C4-2B (cell line): ENCODE measurements at regions not wholly inside any gene's neighbourhood (a gene's known extent, or its start where the extent isn't known, plus 50 kb on each side); places are given as distances from the start of the nearest gene placed in this dataset.

Source experiments
- H3K27ac ChIP-seq: fragments of 450-650 bp; 2 replicates; pipeline ENCODE4 v1.5.1; 2017
- CTCF ChIP-seq: fragments of 450-650 bp; conservative IDR thresholded peaks from 2 replicates; pipeline ENCODE4 v1.5.1; 2017; ENCODE audit warnings: mild to moderate bottlenecking
- ZFX ChIP-seq: fragments of 450-650 bp; IDR thresholded peaks from 2 replicates; pipeline ENCODE4 v1.6.1; 2017

GRCh38 chr7:11221984-11222383 lies 248.3 kb downstream of the PHF14 start:
- no peak overlapping the region for H3K27ac ChIP-seq

GRCh38 chr7:11224535-11224934 lies 250.9 kb downstream of the PHF14 start:
- TF ChIP-seq ZFX (no peak), CTCF (no peak)
- no peak overlapping the region for H3K27ac ChIP-seq

More at GRCh38 chr7:11221984-11222383, 248.3 kb downstream of the PHF14 start:
- TF ChIP-seq ZFX: no peak
- TF ChIP-seq CTCF: no peak

DNA sequence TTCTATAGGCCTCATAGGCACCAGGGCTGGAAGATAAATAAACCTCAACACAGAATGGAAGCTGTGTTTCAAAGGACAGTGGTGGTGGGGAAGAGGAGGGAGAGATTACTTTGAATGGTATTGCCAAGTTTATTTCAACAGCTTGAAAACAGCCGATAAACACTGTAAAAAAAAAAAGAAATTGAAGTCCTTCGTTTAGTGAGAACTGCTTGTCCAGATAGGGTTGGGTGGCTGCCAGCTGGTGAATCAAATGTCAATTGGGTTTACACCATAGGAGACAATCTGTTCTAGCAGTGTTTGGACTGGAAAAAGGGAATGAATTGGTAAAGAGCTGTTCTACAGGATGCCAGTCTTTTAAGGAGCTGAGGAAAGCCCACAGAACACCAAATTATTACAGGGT lies 254.8 kb downstream of the PHF14 start:
- no peak for TF ChIP-seq CTCF
- TF ChIP-seq ZFX: no peak
- H3K27ac ChIP-seq: no peak overlapping the region; the same call in 1 of the 2 replicates

DNA sequence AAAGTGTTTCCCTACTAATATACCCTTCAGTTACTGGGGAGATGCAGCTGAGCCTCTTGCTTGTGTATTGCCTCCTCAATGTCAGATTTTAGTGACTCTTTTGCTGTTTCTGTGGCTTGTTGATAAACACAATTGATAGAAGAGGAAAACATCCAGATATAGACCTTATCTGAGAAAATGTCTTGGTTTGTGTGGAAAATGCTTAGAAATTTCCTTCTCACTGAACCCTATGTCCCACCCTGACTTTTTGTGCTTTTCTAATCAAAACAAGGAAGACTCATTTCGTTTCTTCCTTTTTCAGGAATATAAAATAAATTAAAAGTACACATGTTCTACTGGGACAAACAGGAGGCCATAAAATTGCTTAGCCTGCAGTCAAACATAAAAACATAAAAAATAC lies 257.5 kb downstream of the PHF14 start:
- no peak overlapping the region for H3K27ac ChIP-seq
- TF ChIP-seq CTCF (no peak), ZFX (no peak)

GRCh38 chr7:11232462-11232861 lies 258.8 kb downstream of the PHF14 start:
- no peak for TF ChIP-seq ZFX
- TF ChIP-seq CTCF: no peak
- no peak overlapping the region for H3K27ac ChIP-seq

- TF ChIP-seq CTCF (no peak), ZFX (no peak)
- no peak overlapping the region for H3K27ac ChIP-seq
Measured at GRCh38 chr7:11233871-11234270, 260.2 kb downstream of the PHF14 start.

- no peak overlapping the region for H3K27ac ChIP-seq
- TF ChIP-seq ZFX (no peak), CTCF (no peak)
Measured at GRCh38 chr7:11235491-11235890, 261.8 kb downstream of the PHF14 start.
